ENCODE measurements at regions not wholly inside any gene's neighbourhood (a gene's known extent, or its start where the extent isn't known, plus 50 kb on each side); places are given as distances from the start of the nearest gene placed in this dataset.

DNA sequence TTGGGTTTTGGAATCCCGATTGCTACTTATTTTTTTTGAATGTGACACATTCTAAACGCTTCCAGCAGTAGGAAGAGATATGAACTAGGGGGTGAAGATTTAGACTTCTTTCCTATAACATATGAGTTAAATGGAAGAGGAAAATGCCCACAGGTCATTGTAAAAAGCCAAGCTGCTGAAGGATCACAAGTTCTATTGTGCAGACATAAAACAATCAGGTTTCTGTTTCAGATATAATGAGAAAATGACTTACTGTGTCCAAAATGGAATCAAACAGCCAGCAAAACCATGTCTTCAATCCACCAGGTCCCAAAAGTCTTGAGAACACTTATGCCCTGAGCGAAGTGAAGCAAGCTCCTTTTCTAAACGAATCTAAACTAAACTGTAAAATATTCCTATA, 157.0 kb upstream of the SOX9 start:
- H3K27ac Mint-ChIP-seq = no peak overlapping the region
- Histone ChIP-seq H3K4me3 (no peak overlapping the region), H3K4me1 (ENCODE audit: insufficient read depth) (peaks cover 5% of the 10 kb centered on the region; the same call in 1 of the 2 replicates), H3K27me3 (ENCODE audit: insufficient read depth) (no peaks in the 10 kb centered on the region), H3K27ac (ENCODE audit: low read depth) (no peak overlapping the region), H3K36me3 (ENCODE audit: insufficient read depth) (no peaks in the 10 kb centered on the region), H2AFZ (no peak overlapping the region), H3K9me2 (ENCODE audit: insufficient read depth) (no peaks in the 10 kb centered on the region), H3K79me2 (replicated peaks; ENCODE audit: insufficient read depth) (no peaks in the 10 kb centered on the region), H3F3A (replicated peaks; ENCODE audit: low read depth) (no peaks in the 10 kb centered on the region), H4K20me1 (replicated peaks; ENCODE audit: insufficient read depth) (no peaks in the 10 kb centered on the region), H3K4me2 (no peak overlapping the region)
- no peak for ATAC-seq
- H3K4me3 Mint-ChIP-seq = no peak overlapping the region
- peaks cover 3% of the 10 kb centered on the region; the same call in 1 of the 3 replicates for H3K9me3 Mint-ChIP-seq
- H3K27me3 Mint-ChIP-seq (ENCODE audit: insufficient read depth, low read depth, poor library complexity) = no peaks in the 10 kb centered on the region
- no peaks in the 10 kb centered on the region for H3K36me3 Mint-ChIP-seq (ENCODE audit: low read depth)
- no peaks in the 10 kb centered on the region; the same call in 2 of the 3 replicates for H3K4me1 Mint-ChIP-seq
- DNase-seq (ENCODE audit: low spot score) = no peak
- no peak for TF ChIP-seq EZH2 (IDR thresholded peaks at IDR 0.05; ENCODE audit: low read depth, unreplicated experiment)
- no peak for TF ChIP-seq POLR2AphosphoS5 (IDR thresholded peaks at IDR 0.05; ENCODE audit: low read depth)
- no peak for TF ChIP-seq EZH2phosphoT487 (IDR thresholded peaks at IDR 0.05; ENCODE audit: unreplicated experiment)
- no peak for TF ChIP-seq ZNF331 (CRISPR knock-in tag; IDR thresholded peaks at IDR 0.05; ENCODE audit: low read depth)
- no peak for TF ChIP-seq CREB1 (CRISPR knock-in tag; IDR thresholded peaks at IDR 0.05; ENCODE audit: low read depth)
- TF ChIP-seq, protein P1, sequence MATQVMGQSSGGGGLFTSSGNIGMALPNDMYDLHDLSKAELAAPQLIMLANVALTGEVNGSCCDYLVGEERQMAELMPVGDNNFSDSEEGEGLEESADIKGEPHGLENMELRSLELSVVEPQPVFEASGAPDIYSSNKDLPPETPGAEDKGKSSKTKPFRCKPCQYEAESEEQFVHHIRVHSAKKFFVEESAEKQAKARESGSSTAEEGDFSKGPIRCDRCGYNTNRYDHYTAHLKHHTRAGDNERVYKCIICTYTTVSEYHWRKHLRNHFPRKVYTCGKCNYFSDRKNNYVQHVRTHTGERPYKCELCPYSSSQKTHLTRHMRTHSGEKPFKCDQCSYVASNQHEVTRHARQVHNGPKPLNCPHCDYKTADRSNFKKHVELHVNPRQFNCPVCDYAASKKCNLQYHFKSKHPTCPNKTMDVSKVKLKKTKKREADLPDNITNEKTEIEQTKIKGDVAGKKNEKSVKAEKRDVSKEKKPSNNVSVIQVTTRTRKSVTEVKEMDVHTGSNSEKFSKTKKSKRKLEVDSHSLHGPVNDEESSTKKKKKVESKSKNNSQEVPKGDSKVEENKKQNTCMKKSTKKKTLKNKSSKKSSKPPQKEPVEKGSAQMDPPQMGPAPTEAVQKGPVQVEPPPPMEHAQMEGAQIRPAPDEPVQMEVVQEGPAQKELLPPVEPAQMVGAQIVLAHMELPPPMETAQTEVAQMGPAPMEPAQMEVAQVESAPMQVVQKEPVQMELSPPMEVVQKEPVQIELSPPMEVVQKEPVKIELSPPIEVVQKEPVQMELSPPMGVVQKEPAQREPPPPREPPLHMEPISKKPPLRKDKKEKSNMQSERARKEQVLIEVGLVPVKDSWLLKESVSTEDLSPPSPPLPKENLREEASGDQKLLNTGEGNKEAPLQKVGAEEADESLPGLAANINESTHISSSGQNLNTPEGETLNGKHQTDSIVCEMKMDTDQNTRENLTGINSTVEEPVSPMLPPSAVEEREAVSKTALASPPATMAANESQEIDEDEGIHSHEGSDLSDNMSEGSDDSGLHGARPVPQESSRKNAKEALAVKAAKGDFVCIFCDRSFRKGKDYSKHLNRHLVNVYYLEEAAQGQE (IDR thresholded peaks at IDR 0.05; ENCODE audit: unreplicated experiment) = no peak
- TF ChIP-seq STAT1 (IDR thresholded peaks at IDR 0.05; ENCODE audit: unreplicated experiment) = no peak
- TF ChIP-seq, protein P2, sequence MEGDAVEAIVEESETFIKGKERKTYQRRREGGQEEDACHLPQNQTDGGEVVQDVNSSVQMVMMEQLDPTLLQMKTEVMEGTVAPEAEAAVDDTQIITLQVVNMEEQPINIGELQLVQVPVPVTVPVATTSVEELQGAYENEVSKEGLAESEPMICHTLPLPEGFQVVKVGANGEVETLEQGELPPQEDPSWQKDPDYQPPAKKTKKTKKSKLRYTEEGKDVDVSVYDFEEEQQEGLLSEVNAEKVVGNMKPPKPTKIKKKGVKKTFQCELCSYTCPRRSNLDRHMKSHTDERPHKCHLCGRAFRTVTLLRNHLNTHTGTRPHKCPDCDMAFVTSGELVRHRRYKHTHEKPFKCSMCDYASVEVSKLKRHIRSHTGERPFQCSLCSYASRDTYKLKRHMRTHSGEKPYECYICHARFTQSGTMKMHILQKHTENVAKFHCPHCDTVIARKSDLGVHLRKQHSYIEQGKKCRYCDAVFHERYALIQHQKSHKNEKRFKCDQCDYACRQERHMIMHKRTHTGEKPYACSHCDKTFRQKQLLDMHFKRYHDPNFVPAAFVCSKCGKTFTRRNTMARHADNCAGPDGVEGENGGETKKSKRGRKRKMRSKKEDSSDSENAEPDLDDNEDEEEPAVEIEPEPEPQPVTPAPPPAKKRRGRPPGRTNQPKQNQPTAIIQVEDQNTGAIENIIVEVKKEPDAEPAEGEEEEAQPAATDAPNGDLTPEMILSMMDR (conservative IDR thresholded peaks at IDR 0.05; ENCODE audit: low read depth in 2 of 2) = no peak
- TF ChIP-seq, protein P3, sequence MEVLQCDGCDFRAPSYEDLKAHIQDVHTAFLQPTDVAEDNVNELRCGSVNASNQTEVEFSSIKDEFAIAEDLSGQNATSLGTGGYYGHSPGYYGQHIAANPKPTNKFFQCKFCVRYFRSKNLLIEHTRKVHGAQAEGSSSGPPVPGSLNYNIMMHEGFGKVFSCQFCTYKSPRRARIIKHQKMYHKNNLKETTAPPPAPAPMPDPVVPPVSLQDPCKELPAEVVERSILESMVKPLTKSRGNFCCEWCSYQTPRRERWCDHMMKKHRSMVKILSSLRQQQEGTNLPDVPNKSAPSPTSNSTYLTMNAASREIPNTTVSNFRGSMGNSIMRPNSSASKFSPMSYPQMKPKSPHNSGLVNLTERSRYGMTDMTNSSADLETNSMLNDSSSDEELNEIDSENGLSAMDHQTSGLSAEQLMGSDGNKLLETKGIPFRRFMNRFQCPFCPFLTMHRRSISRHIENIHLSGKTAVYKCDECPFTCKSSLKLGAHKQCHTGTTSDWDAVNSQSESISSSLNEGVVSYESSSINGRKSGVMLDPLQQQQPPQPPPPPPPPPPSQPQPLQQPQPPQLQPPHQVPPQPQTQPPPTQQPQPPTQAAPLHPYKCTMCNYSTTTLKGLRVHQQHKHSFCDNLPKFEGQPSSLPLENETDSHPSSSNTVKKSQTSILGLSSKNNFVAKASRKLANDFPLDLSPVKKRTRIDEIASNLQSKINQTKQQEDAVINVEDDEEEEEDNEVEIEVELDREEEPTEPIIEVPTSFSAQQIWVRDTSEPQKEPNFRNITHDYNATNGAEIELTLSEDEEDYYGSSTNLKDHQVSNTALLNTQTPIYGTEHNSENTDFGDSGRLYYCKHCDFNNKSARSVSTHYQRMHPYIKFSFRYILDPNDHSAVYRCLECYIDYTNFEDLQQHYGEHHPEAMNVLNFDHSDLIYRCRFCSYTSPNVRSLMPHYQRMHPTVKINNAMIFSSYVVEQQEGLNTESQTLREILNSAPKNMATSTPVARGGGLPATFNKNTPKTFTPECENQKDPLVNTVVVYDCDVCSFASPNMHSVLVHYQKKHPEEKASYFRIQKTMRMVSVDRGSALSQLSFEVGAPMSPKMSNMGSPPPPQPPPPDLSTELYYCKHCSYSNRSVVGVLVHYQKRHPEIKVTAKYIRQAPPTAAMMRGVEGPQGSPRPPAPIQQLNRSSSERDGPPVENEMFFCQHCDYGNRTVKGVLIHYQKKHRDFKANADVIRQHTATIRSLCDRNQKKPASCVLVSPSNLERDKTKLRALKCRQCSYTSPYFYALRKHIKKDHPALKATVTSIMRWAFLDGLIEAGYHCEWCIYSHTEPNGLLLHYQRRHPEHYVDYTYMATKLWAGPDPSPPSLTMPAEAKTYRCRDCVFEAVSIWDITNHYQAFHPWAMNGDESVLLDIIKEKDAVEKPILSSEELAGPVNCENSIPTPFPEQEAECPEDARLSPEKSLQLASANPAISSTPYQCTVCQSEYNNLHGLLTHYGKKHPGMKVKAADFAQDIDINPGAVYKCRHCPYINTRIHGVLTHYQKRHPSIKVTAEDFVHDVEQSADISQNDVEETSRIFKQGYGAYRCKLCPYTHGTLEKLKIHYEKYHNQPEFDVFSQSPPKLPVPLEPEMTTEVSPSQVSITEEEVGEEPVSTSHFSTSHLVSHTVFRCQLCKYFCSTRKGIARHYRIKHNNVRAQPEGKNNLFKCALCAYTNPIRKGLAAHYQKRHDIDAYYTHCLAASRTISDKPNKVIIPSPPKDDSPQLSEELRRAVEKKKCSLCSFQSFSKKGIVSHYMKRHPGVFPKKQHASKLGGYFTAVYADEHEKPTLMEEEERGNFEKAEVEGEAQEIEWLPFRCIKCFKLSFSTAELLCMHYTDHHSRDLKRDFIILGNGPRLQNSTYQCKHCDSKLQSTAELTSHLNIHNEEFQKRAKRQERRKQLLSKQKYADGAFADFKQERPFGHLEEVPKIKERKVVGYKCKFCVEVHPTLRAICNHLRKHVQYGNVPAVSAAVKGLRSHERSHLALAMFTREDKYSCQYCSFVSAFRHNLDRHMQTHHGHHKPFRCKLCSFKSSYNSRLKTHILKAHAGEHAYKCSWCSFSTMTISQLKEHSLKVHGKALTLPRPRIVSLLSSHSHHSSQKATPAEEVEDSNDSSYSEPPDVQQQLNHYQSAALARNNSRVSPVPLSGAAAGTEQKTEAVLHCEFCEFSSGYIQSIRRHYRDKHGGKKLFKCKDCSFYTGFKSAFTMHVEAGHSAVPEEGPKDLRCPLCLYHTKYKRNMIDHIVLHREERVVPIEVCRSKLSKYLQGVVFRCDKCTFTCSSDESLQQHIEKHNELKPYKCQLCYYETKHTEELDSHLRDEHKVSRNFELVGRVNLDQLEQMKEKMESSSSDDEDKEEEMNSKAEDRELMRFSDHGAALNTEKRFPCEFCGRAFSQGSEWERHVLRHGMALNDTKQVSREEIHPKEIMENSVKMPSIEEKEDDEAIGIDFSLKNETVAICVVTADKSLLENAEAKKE (CRISPR knock-in tag; IDR thresholded peaks at IDR 0.05) = no peak
- TF ChIP-seq, protein P4, sequence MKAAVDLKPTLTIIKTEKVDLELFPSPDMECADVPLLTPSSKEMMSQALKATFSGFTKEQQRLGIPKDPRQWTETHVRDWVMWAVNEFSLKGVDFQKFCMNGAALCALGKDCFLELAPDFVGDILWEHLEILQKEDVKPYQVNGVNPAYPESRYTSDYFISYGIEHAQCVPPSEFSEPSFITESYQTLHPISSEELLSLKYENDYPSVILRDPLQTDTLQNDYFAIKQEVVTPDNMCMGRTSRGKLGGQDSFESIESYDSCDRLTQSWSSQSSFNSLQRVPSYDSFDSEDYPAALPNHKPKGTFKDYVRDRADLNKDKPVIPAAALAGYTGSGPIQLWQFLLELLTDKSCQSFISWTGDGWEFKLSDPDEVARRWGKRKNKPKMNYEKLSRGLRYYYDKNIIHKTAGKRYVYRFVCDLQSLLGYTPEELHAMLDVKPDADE (IDR thresholded peaks at IDR 0.05) = no peak
- TF ChIP-seq ZNF114 (CRISPR knock-in tag; IDR thresholded peaks at IDR 0.05) = no peak
- TF ChIP-seq NANOG (IDR thresholded peaks at IDR 0.05; ENCODE audit: borderline replicate concordance) = no peak
- no peak for TF ChIP-seq JUNB (IDR thresholded peaks at IDR 0.05; ENCODE audit: unreplicated experiment)

Data from GM23338 (cell line).